Naive thymus-derived CD4-positive, alpha-beta T cell (primary cell): ENCODE measurements at regions not wholly inside any gene's neighbourhood (a gene's known extent, or its start where the extent isn't known, plus 50 kb on each side); places are given as distances from the start of the nearest gene placed in this dataset.

Source experiments
- ATAC-seq: fragments of 150-1000 bp; cut with Tn5 transposase; 2 replicates; pipeline ENCODE4 v1.10.0; 2021; ENCODE audit warnings: mild to moderate bottlenecking, moderate library complexity
- CTCF ChIA-PET: fragments of 350-600 bp; sonication (Branson Sonifier 250); formaldehyde crosslinking; loops from one replicate; lab custom pipeline; 2021; ENCODE audit warnings: antibody characterized with exemption; lab: Charles Lee
- POLR2A ChIA-PET: fragments of 350-600 bp; sonication (Branson Sonifier 250); formaldehyde crosslinking; loops from one replicate; lab custom pipeline; 2021; ENCODE audit warnings: antibody characterized with exemption, inconsistent platforms; lab: Charles Lee
- DNase-seq, 9 donors: peaks; one replicate each; pipeline versions ENCODE4 v3.0.0 to v3.0.0-alpha.2; 2020 to 2022; ENCODE audit warnings: mixed read lengths in 1 of 9
- H3K27ac ChIP-seq: one replicate; pipeline ENCODE4 v1.7.0; 2013; ENCODE audit warnings: mild to moderate bottlenecking, low read depth, low read length, moderate library complexity
- H3K27me3 ChIP-seq, 2 donors: one replicate each; pipeline ENCODE4 v1.7.0; 2013; ENCODE audit warnings: low read length in 2 of 2, mild to moderate bottlenecking in 2 of 2, moderate library complexity in 2 of 2; ENCODE audit not compliant: control insufficient read depth in 2 of 2, insufficient read depth in 2 of 2
- H3K36me3 ChIP-seq, 3 experiments: 1 replicate in 2 of 3; 2 replicates in 1 of 3; pipeline ENCODE4 v1.7.0; 2013; ENCODE audit warnings: low read length in 3 of 3, mild to moderate bottlenecking in 3 of 3, moderate library complexity in 1 of 3; ENCODE audit not compliant: insufficient read depth in 3 of 3, control insufficient read depth in 2 of 3
- H3K4me1 ChIP-seq, 2 donors: one replicate each; pipeline ENCODE4 v1.7.0; 2013; ENCODE audit warnings: low read length in 2 of 2, mild to moderate bottlenecking in 2 of 2, moderate library complexity in 1 of 2; ENCODE audit not compliant: control insufficient read depth in 2 of 2, insufficient read depth in 2 of 2
- H3K4me3 ChIP-seq: 2 replicates; pipeline ENCODE4 v1.7.0; 2013; ENCODE audit warnings: mild to moderate bottlenecking, low read length
- H3K9me3 ChIP-seq, 3 experiments: 1 replicate in 2 of 3; 2 replicates in 1 of 3; pipeline ENCODE4 v1.7.0; 2013; ENCODE audit warnings: low read length in 3 of 3; ENCODE audit not compliant: control insufficient read depth in 2 of 3
- H3K27ac Mint-ChIP-seq, 9 donors: one replicate each; pipeline ENCODE4 v1.8.0; 2020 to 2022; ENCODE audit warnings: mixed read lengths in 9 of 9, mild to moderate bottlenecking in 8 of 9, moderate library complexity in 5 of 9, inconsistent platforms in 2 of 9
- H3K27me3 Mint-ChIP-seq, 5 donors: one replicate each; pipeline ENCODE4 v1.8.0; 2021 to 2022; ENCODE audit warnings: mixed read lengths in 5 of 5, mild to moderate bottlenecking in 1 of 5
- H3K36me3 Mint-ChIP-seq, 5 donors: one replicate each; pipeline ENCODE4 v1.8.0; 2020 to 2022; ENCODE audit warnings: mixed read lengths in 5 of 5, mild to moderate bottlenecking in 3 of 5, inconsistent platforms in 1 of 5
- H3K4me1 Mint-ChIP-seq, 7 donors: one replicate each; pipeline ENCODE4 v1.8.0; 2020 to 2022; ENCODE audit warnings: mixed read lengths in 7 of 7, mild to moderate bottlenecking in 3 of 7, inconsistent platforms in 1 of 7
- H3K4me3 Mint-ChIP-seq, 10 donors: one replicate each; pipeline ENCODE4 v1.8.0; 2020 to 2022; ENCODE audit warnings: mild to moderate bottlenecking in 10 of 10, mixed read lengths in 10 of 10, moderate library complexity in 6 of 10, inconsistent platforms in 2 of 10
- H3K9me3 Mint-ChIP-seq, 11 donors: one replicate each; pipeline ENCODE4 v1.8.0; 2020 to 2022; ENCODE audit warnings: mixed read lengths in 11 of 11, mild to moderate bottlenecking in 4 of 11, inconsistent platforms in 1 of 11, moderate library complexity in 1 of 11
- intact Hi-C, 2 donors: fragments of 100-400 bp; cut with micrococcal nuclease; formaldehyde crosslinking; loops; one replicate each; pipeline ENCODE4 v1.15.1; 2023

DNA sequence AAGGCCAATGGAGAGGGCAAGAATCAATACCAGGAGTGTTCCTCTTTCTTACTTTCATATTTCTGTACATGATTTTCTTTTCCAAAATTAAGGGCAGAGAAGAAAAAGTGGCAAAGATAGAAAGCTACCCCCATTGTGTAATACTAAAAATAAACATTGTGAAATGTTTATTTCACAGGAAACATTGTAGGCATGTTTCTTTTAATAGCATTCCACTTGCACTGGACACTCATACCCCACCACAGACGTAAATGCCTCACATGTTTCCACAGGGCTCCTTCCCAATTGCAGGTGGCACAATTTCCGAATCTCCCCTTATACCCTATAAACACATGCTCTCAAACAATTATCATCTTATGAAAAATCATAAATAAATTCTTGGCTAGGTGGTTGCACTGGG is 645.1 kb upstream of the SETBP1 start:
- Histone ChIP-seq H3K27me3 (no peaks in the 10 kb centered on the region), H3K27ac (no peak overlapping the region), H3K36me3 (no peaks in the 10 kb centered on the region), H3K4me3 (no peak overlapping the region), H3K4me1 (no peaks in the 10 kb centered on the region), H3K9me3 (peaks cover 0 to 4% (median 0%) of the 10 kb centered on the region in 3 experiments)
- intact Hi-C loops: no loop called here
- ChIA-PET CTCF (no interaction called here), POLR2A (no interaction called here)
- H3K4me1 Mint-ChIP-seq: no peaks in the 10 kb centered on the region
- no peak overlapping the region for H3K27ac Mint-ChIP-seq
- H3K36me3 Mint-ChIP-seq: no peaks in the 10 kb centered on the region
- peaks cover 0 to 15% (median 2%) of the 10 kb centered on the region in 11 donors for H3K9me3 Mint-ChIP-seq
- H3K27me3 Mint-ChIP-seq: no peaks in the 10 kb centered on the region
- H3K4me3 Mint-ChIP-seq: no peak overlapping the region
- DNase-seq (no peak), ATAC-seq (no peak)

DNA sequence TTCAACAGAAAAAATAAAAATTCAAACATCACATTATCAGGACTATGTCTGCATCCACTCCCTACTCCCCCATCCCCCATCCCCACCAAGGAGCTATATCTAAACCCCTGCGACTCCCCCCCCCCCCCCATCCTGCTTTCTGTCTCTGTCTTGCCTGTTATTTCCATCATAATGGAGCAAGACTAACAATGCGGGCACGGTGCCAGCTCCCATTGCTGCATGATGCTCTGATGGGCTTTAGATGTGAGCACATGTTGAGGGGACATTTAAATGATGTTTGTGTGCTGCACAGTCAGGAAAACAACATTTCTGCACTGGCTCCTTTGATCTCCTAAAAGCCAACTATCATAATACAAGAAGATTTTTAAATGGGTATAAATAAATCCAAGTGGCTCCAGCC is 644.2 kb upstream of the SETBP1 start:
- intact Hi-C loops: no loop called here
- peaks cover 0 to 10% (median 0%) of the 10 kb centered on the region in 11 donors for H3K9me3 Mint-ChIP-seq
- ATAC-seq: no peak

DNA sequence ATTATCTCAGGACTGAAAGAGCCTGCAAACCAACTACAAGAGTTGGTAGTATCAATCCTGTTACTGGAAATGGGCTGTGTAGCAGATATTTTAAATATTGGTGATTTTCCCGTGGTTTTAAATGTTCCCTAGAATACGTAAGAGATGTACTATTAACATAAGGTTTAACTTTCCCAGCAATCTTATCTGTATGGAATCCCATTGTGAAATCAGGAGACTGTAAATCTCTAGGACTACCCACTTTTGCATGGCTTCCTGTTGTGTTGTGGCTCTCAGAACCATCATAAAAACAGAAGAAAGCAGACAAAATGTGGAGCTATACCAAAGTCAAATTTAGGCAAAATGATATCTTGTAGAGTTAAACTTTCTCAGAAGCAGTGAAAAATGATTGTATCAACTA is 641.5 kb upstream of the SETBP1 start:
- ChIA-PET POLR2A (no interaction called here), CTCF (no interaction called here)
- H3K4me1 ChIP-seq: no peaks in the 10 kb centered on the region
- no peaks in the 10 kb centered on the region for H3K36me3 ChIP-seq
- peaks cover 0 to 4% (median 0%) of the 10 kb centered on the region in 3 experiments for H3K9me3 ChIP-seq
- intact Hi-C loops: no loop called here
- H3K27me3 ChIP-seq: no peaks in the 10 kb centered on the region
- ATAC-seq (no peak), DNase-seq (no peak)
- H3K27ac ChIP-seq: no peak overlapping the region
- Mint-ChIP-seq H3K9me3 (peaks cover 0 to 8% (median 0%) of the 10 kb centered on the region in 11 donors), H3K36me3 (no peaks in the 10 kb centered on the region), H3K4me1 (no peaks in the 10 kb centered on the region), H3K27me3 (no peaks in the 10 kb centered on the region), H3K27ac (no peak overlapping the region), H3K4me3 (no peak overlapping the region)
- H3K4me3 ChIP-seq: no peak overlapping the region

More for the DNA sequence above, 644.2 kb upstream of the SETBP1 start:
- no peaks in the 10 kb centered on the region for H3K36me3 Mint-ChIP-seq
- Histone ChIP-seq H3K27me3 (no peaks in the 10 kb centered on the region), H3K9me3 (peaks cover 0 to 4% (median 0%) of the 10 kb centered on the region in 3 experiments), H3K36me3 (no peaks in the 10 kb centered on the region), H3K4me1 (no peaks in the 10 kb centered on the region), H3K27ac (no peak overlapping the region), H3K4me3 (no peak overlapping the region)
- POLR2A ChIA-PET: no interaction called here
- no peak overlapping the region for H3K27ac Mint-ChIP-seq
- no peaks in the 10 kb centered on the region for H3K27me3 Mint-ChIP-seq
- CTCF ChIA-PET: no interaction called here
- H3K4me1 Mint-ChIP-seq: no peaks in the 10 kb centered on the region
- no peak for DNase-seq
- H3K4me3 Mint-ChIP-seq: no peak overlapping the region

DNA sequence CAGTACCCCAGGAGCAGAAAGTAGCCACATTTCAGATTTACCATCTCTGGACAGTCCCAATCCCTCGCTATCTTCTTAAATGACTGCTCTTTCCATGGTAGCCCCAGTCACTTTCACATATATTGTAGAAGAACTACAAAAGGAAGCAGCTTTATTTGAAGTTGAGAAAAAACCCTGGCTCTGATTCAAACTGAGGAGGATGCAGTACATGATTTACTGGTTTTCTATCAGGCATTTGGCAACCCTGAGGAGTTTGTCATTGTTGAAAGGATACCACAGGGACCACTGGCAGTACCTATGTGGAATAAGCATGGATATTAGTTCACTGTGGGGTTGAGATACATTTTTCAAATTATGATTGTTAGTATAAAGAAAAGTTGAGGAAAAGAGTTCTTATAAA is 640.9 kb upstream of the SETBP1 start:
- no peak overlapping the region for H3K27ac Mint-ChIP-seq
- no peak overlapping the region for H3K27ac ChIP-seq
- DNase-seq: no peak
- H3K4me3 Mint-ChIP-seq: no peak overlapping the region
- H3K27me3 Mint-ChIP-seq: no peaks in the 10 kb centered on the region
- peaks cover 0 to 8% (median 0%) of the 10 kb centered on the region in 11 donors for H3K9me3 Mint-ChIP-seq
- ATAC-seq: no peak
- H3K36me3 ChIP-seq: no peaks in the 10 kb centered on the region
- H3K27me3 ChIP-seq: no peaks in the 10 kb centered on the region
- no peak overlapping the region for H3K4me3 ChIP-seq
- peaks cover 0 to 4% (median 0%) of the 10 kb centered on the region in 3 experiments for H3K9me3 ChIP-seq
- CTCF ChIA-PET: no interaction called here
- POLR2A ChIA-PET: no interaction called here
- no peaks in the 10 kb centered on the region for H3K36me3 Mint-ChIP-seq
- H3K4me1 ChIP-seq: no peaks in the 10 kb centered on the region
- no peaks in the 10 kb centered on the region for H3K4me1 Mint-ChIP-seq
- intact Hi-C loops: no loop called here

DNA sequence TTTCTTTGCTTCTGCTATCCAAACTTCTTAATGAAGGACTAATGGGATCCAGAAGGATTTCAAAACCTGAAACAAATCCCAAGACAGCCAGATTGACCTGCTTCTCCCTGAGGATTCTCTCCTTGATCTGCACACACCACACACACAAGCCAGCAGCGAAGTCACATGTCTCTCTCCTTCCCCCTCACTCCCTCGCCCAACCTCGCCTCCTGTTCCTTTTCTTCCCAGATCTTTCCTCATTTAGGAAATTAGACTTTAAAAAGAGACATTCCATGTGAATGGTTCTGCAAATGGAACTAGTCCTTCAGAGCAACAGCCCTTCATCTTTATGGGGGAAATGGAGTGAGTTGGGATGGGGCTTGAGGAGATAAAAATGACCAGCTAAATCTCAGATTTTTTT is 639.1 kb upstream of the SETBP1 start:
- no peaks in the 10 kb centered on the region for H3K27me3 ChIP-seq
- peaks cover 0 to 8% (median 0%) of the 10 kb centered on the region in 11 donors for H3K9me3 Mint-ChIP-seq
- H3K36me3 Mint-ChIP-seq: no peaks in the 10 kb centered on the region
- no peak overlapping the region for H3K4me3 Mint-ChIP-seq
- no peak overlapping the region for H3K27ac ChIP-seq
- H3K4me3 ChIP-seq: no peak overlapping the region
- no peaks in the 10 kb centered on the region for H3K4me1 ChIP-seq
- H3K9me3 ChIP-seq: peaks cover 0 to 4% (median 0%) of the 10 kb centered on the region in 3 experiments
- no peak overlapping the region for H3K27ac Mint-ChIP-seq
- H3K36me3 ChIP-seq: no peaks in the 10 kb centered on the region
- DNase-seq (no peak), ATAC-seq (no peak)
- ChIA-PET POLR2A (no interaction called here), CTCF (no interaction called here)
- intact Hi-C loops: no loop called here
- H3K27me3 Mint-ChIP-seq: no peaks in the 10 kb centered on the region
- H3K4me1 Mint-ChIP-seq: no peaks in the 10 kb centered on the region

DNA sequence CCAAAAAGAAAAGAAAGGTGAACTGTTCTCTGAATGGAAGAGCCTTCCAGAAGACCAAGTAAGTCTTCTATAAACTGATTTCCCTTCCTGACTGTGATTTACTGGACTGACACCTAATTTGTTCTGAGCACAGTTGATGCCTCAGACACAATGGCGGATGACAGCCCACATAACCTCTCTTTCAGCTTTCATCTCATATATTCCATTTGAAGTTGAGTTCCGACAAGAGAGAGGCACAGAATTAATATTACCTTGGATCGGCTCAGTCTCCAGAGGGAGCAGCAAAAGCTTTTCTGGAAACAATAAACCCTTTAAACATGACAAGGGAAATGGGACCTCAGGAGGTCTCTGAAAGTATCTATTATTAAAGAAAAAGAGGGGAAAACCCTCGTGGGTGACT is 638.7 kb upstream of the SETBP1 start:
- Histone ChIP-seq H3K4me1 (no peaks in the 10 kb centered on the region), H3K4me3 (no peak overlapping the region), H3K27me3 (no peaks in the 10 kb centered on the region), H3K36me3 (no peaks in the 10 kb centered on the region), H3K27ac (no peak overlapping the region), H3K9me3 (peaks cover 0 to 4% (median 0%) of the 10 kb centered on the region in 3 experiments)
- Mint-ChIP-seq H3K36me3 (no peaks in the 10 kb centered on the region), H3K27me3 (no peaks in the 10 kb centered on the region), H3K27ac (no peak overlapping the region), H3K4me1 (no peaks in the 10 kb centered on the region), H3K9me3 (peaks cover 0 to 12% (median 0%) of the 10 kb centered on the region in 11 donors), H3K4me3 (no peak overlapping the region)
- intact Hi-C loops: no loop called here
- ChIA-PET CTCF (no interaction called here), POLR2A (no interaction called here)
- ATAC-seq (no peak), DNase-seq (no peak)

DNA sequence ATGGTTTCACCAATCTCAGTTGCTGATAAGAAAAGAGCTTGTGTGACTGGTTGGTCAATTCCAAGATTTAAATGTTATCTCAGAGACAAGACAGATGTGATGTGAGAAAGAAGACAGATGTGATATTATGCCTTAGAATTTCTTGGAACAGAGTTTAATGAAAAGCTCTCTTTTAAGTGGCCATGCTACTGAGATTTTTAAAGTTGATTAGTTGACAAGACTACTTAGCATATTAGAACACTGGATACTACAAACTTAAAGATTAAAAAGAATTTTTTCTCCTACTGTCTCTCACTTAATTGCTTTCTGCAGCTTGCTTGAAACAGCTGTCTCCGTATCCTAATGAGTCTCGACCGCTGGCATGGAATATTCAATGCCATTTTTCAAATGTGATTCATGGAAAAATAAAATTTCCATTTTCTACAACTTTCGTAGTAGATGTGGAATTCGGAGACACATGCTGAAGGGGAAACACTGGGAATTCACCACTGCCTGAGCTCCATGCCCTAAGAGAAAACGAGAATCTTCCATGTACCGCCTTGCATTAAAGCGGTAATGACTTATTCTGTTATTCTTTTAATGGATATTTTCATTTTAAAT is 634.2 kb upstream of the SETBP1 start:
- Mint-ChIP-seq H3K36me3 (no peaks in the 10 kb centered on the region), H3K4me1 (no peaks in the 10 kb centered on the region), H3K9me3 (peaks cover 0 to 12% (median 3%) of the 10 kb centered on the region in 11 donors), H3K4me3 (no peak overlapping the region), H3K27ac (no peak overlapping the region), H3K27me3 (no peaks in the 10 kb centered on the region)
- no peak overlapping the region for H3K4me3 ChIP-seq
- no peaks in the 10 kb centered on the region for H3K9me3 ChIP-seq
- no peak overlapping the region for H3K27ac ChIP-seq
- DNase-seq (no peak), ATAC-seq (no peak)
- no peaks in the 10 kb centered on the region for H3K27me3 ChIP-seq
- POLR2A ChIA-PET: no interaction called here
- H3K4me1 ChIP-seq: no peaks in the 10 kb centered on the region
- intact Hi-C loops: no loop called here
- no peaks in the 10 kb centered on the region for H3K36me3 ChIP-seq
- CTCF ChIA-PET: no interaction called here
